ENCODE measurements at regions not wholly inside any gene's neighbourhood (a gene's known extent, or its start where the extent isn't known, plus 50 kb on each side); places are given as distances from the start of the nearest gene placed in this dataset.

- no peak for DNase-seq (ENCODE audit: low read depth)
Observed at GRCh38 chr5:74321326-74321725, 319.2 kb downstream of the ENC1 start.

GRCh38 chr5:74320526-74320925, 320.0 kb downstream of the ENC1 start:
- DNase-seq (ENCODE audit: low read depth), result no peak

DNA sequence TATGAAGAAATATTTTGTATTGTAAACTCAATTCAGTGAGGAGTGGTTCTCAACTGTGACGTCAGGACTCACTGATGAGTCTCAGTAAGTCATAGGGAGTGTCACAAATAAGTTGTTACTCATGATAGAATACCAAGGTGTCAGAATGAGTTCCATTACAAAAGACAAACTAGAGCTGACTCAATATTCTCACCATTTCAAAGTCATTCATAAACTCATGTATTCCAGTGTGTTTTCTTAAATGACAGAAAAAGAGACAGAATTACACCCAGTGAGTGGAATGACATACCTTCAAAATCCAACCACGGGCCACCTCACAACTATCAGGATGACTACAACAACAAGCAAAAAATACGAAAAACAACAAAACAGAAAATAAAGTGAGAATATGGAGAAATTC, 321.5 kb downstream of the ENC1 start:
- DNase-seq (ENCODE audit: low read depth), result no peak

GRCh38 chr5:74316064-74316603, 324.4 kb downstream of the ENC1 start:
- peak; percentile 98 for DNase-seq (ENCODE audit: low read depth)

GRCh38 chr5:74314906-74315305, 325.6 kb downstream of the ENC1 start:
- DNase-seq (ENCODE audit: low read depth), result no peak

DNA sequence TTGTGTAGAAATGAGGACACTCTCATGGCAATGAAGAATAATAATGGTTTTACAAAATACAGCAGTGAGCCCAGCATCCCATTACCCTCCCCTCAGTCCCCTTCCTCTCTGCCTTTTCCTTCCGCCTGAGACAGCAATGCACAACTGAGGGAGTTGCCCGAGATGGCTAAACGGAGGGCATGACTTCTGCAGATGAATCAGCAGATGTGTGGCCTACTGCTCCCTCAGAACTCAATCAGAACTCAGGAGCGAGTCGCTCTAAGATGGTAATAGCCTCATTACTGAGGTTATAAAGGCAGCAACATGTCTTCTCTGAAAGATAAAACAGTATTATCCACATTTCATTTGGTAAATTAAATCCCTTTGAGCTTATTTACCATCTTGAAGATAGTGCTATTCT, 326.6 kb downstream of the ENC1 start:
- DNase-seq (ENCODE audit: low read depth), result no peak

DNA sequence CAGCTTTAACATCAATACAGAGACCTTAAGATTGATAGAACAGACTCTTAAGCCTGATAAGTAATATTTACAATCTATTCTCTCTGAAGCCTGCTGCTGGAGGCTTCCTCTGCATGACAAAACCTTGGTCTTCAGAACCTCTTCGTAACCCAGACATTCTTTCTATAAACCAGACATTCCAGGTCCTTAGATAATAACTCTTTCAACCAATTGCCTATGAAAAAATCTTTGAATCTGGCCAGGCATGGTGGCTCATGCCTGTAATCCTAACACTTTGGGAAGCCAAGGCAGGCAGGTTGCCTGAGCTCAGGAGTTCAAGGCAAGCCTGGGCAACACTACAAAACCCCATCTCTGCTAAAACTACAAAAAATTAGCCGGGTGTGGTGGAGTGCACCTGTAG, 327.8 kb downstream of the ENC1 start:
- no peak for DNase-seq (ENCODE audit: low read depth)

DNA sequence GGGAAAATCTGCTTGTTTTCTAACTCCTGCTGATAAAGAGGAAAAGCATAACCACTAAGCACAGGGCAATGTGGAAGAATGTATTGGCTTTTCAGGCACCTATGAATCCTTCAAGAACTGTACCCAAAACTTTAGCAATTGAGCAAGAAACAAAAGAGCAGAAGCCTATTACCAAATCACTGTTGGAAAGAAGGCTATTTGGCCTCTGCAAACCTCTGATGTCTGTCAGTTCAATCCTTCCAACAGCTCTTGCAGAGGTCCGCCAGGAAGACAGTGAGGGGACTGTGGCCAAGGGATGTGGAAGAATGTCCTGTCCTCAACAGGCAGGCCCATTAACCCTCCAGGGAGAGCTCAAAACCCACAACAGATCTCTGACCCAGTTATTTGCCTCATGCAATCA, 328.6 kb downstream of the ENC1 start:
- no peak for DNase-seq (ENCODE audit: low read depth)

- no peak for DNase-seq (ENCODE audit: low read depth)
Observed at GRCh38 chr5:74310997-74311930, 329.3 kb downstream of the ENC1 start.

DNA sequence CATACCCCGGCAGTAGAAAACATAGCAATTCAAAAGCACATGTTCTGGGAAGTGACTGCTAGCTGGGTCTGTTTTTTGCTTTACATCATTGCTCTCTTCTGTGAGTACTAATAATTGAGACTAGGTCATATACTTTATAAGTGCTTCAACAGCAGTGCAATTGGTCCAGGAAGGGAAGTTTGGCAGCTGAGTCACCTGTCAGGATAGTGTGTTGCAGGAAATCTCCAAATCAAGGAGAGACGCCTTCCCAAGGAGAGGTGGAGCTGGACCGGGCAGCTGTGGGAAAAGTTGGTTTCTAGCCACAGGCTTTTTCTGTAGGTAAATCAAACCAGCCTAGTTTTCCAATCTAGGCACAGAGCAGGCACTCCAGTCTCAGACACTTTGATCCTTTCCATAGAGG, 330.1 kb downstream of the ENC1 start:
- no peak for DNase-seq (ENCODE audit: low read depth)

- DNase-seq (ENCODE audit: low read depth), result no peak
Observed at GRCh38 chr5:74309050-74309449, 331.5 kb downstream of the ENC1 start.

- DNase-seq (ENCODE audit: low read depth), result no peak
Observed at GRCh38 chr5:74306845-74307244, 333.7 kb downstream of the ENC1 start.

DNA sequence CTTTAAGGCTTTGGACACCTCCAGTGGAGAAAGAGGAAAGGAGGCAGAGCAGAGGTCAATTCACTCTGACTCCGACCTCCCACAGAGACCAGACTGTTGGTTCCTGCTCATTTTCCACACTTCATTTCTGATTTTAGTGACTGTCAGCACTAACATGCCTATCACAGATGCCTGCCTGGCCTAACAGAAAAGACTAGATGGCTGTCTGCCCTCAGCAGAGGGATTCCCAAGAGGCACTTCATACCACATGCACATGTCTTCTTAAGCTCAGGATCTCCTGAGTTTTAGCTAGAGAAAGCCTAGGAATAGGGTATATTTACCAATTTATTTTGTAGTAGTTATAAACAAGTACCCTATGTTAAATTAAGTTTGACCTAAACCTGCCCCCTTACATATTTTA, 336.0 kb downstream of the ENC1 start:
- peak; percentile 35 for DNase-seq (ENCODE audit: low read depth)

DNA sequence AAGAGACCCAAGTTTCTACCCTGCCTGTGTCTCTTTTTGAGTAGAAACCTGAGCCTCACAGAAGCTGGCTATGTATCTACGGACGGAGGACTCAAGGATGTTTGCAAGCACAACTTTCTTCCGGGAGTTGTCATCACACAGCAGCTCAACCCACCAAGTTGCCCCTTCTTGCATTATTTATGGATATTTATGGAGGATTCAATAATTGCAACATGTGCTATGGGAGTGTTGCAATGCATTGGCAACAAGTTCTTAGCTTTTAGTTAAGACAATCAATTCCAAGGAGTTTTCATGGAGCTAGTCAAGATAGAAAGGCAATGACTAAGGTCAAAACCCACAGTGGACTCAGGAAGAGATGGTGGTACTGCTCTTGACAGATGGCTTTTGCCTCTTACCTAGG, 336.9 kb downstream of the ENC1 start:
- DNase-seq (ENCODE audit: low read depth), result no peak

DNA sequence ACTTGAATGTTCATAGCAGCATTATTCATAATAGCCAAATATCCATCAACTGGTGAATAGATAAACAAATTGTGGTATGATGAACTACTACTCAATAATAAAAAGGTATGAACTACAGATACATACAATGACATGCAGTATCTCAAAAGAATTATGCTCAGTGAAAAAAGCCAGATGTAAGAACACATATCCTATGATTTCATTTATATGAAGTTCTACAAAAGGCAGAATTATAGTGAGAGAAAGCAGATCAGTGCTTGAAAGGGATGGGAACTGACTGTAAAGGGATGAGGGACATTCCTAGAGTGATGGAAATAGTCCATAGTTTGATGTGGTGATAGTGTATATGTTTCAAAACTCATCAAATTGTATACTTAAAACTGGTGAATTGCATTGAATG, 339.0 kb downstream of the ENC1 start:
- no peak for DNase-seq (ENCODE audit: low read depth)

DNA sequence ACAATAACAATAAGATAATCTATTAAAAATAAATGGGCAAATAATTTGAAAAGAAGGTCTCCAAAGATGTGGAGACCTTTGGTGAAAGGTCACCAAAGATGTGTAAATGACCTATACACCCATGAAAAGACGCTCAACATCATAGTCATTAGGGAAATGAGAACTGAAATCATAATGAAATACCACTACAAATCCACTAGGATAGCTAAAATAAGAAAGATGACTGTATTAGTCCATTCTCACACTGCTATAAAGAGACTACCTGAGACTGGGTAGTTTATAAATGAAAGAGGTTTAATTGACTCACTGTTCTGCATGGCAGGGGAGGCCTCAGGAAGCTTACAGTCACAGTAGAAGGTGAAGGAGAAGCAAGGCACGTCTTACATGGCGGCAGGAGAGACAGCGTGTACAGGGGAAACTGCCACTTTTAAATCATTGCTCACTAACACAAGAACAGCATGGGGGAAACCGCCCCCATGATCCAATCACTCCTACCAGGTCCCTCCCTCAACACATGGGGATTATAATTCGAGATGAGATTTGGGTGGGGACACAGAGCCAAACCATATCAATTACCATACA, 339.6 kb downstream of the ENC1 start:
- DNase-seq (ENCODE audit: low read depth), result no peak

GRCh38 chr5:74299833-74300232, 340.7 kb downstream of the ENC1 start:
- no peak for DNase-seq (ENCODE audit: low read depth)

DNA sequence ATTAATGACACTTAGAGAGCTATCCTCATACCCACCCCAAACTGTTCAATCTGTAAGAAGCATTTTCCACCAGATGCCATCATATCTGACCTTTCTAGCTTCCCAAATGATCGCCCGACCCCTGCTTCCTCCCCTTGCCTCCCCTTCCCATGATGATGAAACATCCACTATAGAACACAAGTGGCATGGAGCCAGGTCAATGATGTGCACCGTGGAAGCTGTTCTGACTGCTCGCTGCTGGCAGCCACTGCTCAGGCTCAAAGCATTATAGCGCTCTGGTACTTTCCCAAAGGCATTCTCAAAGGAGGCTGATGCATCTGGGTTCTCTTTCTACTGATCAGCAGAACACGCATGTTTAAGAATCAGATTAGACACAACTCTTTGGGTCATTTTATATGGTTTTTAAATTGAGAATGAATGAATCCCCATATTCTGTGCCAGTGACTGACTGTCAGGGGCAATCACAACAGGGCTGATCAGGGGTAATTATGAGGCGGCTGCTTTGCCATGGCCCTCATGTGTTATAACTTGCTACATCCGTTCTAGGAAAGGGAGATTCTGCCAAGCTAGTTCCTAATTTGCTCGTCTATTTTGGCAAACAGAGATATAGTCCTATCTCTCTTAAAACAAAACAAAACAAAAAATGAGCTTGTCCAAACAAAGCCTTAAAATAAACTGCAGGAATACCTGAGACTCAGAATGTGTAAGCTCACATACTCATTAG, 343.7 kb downstream of the ENC1 start:
- DNase-seq (ENCODE audit: low read depth), result no peak

GRCh38 chr5:74295676-74296075, 344.9 kb downstream of the ENC1 start:
- no peak for DNase-seq (ENCODE audit: low read depth)

DNA sequence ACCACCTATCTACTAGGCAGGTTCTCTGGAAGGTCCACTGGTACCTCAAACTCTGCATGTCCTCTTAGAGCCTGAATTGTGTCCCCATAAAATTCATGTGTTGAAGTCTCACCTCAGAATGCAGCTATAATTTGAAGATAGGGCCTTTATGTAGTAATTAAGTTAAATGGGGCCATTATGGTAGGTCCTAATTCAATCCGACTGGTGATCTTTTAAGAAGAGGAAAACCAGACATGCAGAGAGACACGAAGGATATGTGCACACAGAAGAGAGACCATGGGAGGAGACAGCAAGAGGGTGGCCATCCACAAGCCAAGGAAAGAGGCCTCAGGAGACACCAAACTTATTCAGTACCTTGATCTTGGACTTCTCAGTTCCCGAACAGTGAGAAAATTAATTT, 345.4 kb downstream of the ENC1 start:
- DNase-seq (ENCODE audit: low read depth), result no peak

- peak; percentile 55 for DNase-seq (ENCODE audit: low read depth)
Observed at GRCh38 chr5:74294231-74294705, 346.3 kb downstream of the ENC1 start.

DNA sequence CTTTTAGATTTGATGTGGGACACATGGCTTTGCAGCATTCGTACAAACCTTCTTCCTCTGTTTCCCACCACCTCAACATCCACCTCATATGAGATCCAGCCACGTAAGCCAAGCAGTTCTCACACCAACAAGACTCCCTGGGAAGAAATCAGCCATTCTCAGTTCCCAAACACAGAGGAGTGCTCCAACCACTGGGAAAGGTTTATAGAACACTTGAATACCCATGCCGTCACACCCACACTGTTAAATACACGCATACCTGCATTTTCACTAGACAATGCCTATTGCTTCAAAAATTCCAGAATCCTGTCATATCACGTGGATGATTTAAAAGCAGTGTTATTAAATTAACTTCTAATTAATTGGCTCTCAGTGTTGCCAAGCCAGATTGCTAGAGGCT, 347.3 kb downstream of the ENC1 start:
- no peak for DNase-seq (ENCODE audit: low read depth)
